Natural killer cell treated with Interleukin-12 subunit alpha and Interleukin-12 subunit beta and Interleukin-15 and Interleukin-18, amount 100 ng/mL, for 72 hours (primary cell): ENCODE measurements at regions not wholly inside any gene's neighbourhood (a gene's known extent, or its start where the extent isn't known, plus 50 kb on each side); places are given as distances from the start of the nearest gene placed in this dataset.

Experiments used
- ATAC-seq, 2 donors: fragments of 150-1000 bp; cut with Tn5 transposase in 1 of 2; sonication (Bioruptor Pico), chemical (Tn5 transposase) in 1 of 2; 2 replicates each; pipeline ENCODE4 v1.10.0; 2021
- DNase-seq: peaks from one replicate; pipeline ENCODE4 v3.0.0; 2022; ENCODE audit warnings: low spot score
- H3K27ac Mint-ChIP-seq, 2 donors: 1 replicate in 1 of 2; 2 replicates in 1 of 2; pipeline ENCODE4 v1.8.0; 2022; ENCODE audit warnings: mixed read lengths in 2 of 2, mild to moderate bottlenecking in 1 of 2, moderate library complexity in 1 of 2
- H3K27me3 Mint-ChIP-seq, 2 donors: 1 replicate in 1 of 2; 2 replicates in 1 of 2; pipeline ENCODE4 v1.8.0; 2022; ENCODE audit warnings: mixed read lengths in 2 of 2
- H3K36me3 Mint-ChIP-seq: one replicate; pipeline ENCODE4 v1.8.0; 2022; ENCODE audit warnings: mixed read lengths
- H3K4me1 Mint-ChIP-seq, 2 donors: 1 replicate in 1 of 2; 2 replicates in 1 of 2; pipeline ENCODE4 v1.8.0; 2022; ENCODE audit warnings: low read depth in 2 of 2, mixed read lengths in 2 of 2, mild to moderate bottlenecking in 1 of 2
- H3K4me3 Mint-ChIP-seq: one replicate; pipeline ENCODE4 v1.8.0; 2022; ENCODE audit warnings: mixed read lengths
- H3K9me3 Mint-ChIP-seq: 2 replicates; pipeline ENCODE4 v1.8.0; 2022; ENCODE audit warnings: mixed read lengths

DNA sequence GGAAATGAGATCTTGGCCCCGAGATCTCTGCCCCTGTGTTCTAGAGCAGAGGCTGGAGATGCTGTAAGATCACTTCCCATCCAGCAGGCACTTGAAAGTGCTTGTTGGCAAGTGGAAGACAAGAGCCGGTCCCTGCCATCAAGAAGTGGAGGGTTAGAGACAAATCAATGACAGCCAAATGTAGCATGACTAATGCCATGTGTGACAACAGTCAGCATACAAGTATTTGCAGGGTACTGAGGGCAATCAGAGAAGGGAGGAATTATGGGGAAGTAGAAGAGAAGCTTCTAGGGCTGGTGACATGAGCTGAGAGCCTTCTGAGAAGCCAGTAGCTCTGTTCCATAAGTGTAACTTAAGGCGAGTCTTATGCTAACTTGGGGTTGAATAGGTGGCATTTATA, 58.6 kb downstream of the TMEM17 start:
- Mint-ChIP-seq H3K9me3 (no peaks in the 10 kb centered on the region), H3K36me3 (no peaks in the 10 kb centered on the region), H3K27me3 (peaks cover 0 to 3% of the 10 kb centered on the region in 2 donors), H3K27ac (no peak overlapping the region), H3K4me3 (no peak overlapping the region), H3K4me1 (no peaks in the 10 kb centered on the region)
- DNase-seq (no peak), ATAC-seq (no peak)

DNA sequence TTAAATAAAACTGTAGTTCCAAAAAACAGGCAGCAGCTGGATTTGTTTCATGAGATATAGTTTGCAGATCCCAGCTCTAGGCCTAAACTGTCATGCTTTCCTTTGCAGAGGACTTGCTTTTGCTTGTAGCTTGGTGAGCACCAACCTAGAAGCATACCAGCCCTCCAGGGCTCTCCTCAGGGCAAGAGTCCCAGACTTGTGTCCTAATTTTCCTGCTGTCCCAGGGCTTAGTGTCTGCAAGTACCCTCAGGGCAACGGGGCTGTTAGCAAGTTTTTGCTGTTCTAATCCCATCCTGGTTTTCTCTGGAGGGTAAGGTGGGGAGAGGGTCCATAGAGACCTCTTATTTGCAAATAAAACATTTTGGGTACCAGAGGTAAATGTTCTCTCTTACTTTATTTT, 59.5 kb downstream of the TMEM17 start:
- no peak for DNase-seq
- H3K27ac Mint-ChIP-seq = no peak overlapping the region
- no peaks in the 10 kb centered on the region for H3K36me3 Mint-ChIP-seq
- H3K4me3 Mint-ChIP-seq = no peak overlapping the region
- H3K9me3 Mint-ChIP-seq = no peaks in the 10 kb centered on the region
- no peaks in the 10 kb centered on the region for H3K4me1 Mint-ChIP-seq
- ATAC-seq = no peak
- H3K27me3 Mint-ChIP-seq = peaks cover 0 to 3% of the 10 kb centered on the region in 2 donors

DNA sequence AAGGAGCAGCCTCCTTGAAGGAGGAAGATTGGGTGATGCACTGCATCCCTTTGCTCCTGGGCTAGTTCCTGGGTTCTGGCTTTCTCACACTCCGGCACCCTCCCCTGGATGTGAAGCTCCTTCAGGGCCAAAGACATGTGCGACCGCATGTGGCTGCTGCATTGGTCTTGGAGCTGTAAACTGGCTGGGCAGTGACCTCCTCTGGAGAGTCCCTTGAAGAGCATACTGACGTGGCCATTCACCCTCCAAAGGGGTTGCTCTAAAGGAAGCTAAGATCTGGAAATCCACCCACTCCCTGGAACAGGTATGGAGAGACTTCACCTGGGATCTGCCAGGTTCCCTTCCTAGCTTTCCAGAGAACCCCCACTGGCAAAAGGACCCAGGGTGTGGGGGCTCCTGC, 62.1 kb downstream of the TMEM17 start:
- Mint-ChIP-seq H3K9me3 (no peaks in the 10 kb centered on the region), H3K4me3 (no peak overlapping the region), H3K27me3 (peaks cover 0 to 3% of the 10 kb centered on the region in 2 donors), H3K36me3 (no peaks in the 10 kb centered on the region), H3K4me1 (no peaks in the 10 kb centered on the region), H3K27ac (no peak overlapping the region)
- DNase-seq (no peak), ATAC-seq (no peak)

DNA sequence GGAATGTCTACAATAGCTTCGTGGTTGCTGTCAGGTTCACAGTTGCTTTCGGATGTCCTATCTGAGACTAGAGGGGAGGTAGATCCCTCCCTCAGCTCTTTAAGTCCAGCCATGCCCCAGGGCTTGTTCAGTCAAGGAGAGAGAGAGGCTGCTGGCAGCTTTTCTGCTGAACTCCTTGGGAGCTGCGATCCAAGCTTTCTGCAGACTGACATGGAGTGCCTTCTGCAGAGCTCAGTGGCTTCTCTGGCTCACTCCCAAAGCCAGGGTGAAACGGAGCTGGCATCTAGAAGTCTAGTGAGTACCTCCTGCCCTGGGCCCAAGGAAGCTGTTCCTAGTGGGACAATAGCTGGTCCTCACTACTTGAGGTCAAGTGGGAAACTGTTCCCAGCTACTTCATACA, 62.5 kb downstream of the TMEM17 start:
- no peak for ATAC-seq

DNA sequence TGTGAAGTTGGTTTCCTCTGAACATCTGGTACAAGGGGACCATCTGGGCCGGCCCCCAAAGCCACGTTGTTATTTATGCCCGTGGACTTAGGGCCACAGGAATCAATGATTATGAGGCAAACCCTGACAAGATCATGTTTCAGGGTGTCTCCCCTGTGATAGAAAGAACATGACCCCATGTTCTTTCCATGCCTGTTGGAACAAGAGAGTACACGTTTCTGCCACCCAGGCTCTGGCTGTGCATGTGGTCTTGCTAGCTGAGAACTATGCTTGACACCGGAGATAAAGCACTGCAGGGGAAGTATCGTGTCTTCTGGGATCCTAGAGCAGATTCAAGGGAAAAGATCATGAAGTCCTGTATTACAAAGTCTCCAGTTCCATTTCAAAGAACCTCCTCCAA, 64.2 kb downstream of the TMEM17 start:
- ATAC-seq (no peak), DNase-seq (no peak)
- Mint-ChIP-seq H3K4me1 (no peaks in the 10 kb centered on the region), H3K27ac (no peak overlapping the region), H3K9me3 (no peaks in the 10 kb centered on the region), H3K27me3 (peaks cover 0 to 1% of the 10 kb centered on the region in 2 donors), H3K36me3 (no peaks in the 10 kb centered on the region), H3K4me3 (no peak overlapping the region)

More for the DNA sequence above, 62.5 kb downstream of the TMEM17 start:
- Mint-ChIP-seq H3K36me3 (no peaks in the 10 kb centered on the region), H3K27me3 (peaks cover 0 to 3% of the 10 kb centered on the region in 2 donors), H3K4me3 (no peak overlapping the region), H3K27ac (no peak overlapping the region), H3K4me1 (no peaks in the 10 kb centered on the region), H3K9me3 (no peaks in the 10 kb centered on the region)
- no peak for DNase-seq

DNA sequence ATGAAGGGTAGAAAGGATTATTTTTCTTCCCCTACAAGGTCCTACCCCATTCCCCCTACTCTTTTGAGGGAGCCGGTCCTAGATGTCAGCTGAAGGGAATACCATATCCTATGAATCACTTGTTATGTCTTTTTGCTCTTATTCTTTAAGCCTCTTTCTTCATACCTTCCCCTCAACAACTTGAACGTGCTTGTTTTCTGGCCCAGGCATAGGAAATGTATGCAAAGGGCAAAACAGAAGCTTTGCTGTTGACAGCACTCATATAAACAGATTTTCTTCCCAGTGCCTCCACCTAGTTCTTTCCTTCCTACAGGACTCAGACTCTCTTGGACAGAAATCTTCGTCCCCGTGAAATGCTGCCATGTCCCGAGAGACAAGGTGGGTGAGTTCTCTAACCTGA, 64.6 kb downstream of the TMEM17 start:
- H3K9me3 Mint-ChIP-seq = no peaks in the 10 kb centered on the region
- no peaks in the 10 kb centered on the region for H3K4me1 Mint-ChIP-seq
- no peak for ATAC-seq
- H3K27ac Mint-ChIP-seq = no peak overlapping the region
- no peaks in the 10 kb centered on the region for H3K27me3 Mint-ChIP-seq
- DNase-seq = no peak
- no peak overlapping the region for H3K4me3 Mint-ChIP-seq
- H3K36me3 Mint-ChIP-seq = no peaks in the 10 kb centered on the region

DNA sequence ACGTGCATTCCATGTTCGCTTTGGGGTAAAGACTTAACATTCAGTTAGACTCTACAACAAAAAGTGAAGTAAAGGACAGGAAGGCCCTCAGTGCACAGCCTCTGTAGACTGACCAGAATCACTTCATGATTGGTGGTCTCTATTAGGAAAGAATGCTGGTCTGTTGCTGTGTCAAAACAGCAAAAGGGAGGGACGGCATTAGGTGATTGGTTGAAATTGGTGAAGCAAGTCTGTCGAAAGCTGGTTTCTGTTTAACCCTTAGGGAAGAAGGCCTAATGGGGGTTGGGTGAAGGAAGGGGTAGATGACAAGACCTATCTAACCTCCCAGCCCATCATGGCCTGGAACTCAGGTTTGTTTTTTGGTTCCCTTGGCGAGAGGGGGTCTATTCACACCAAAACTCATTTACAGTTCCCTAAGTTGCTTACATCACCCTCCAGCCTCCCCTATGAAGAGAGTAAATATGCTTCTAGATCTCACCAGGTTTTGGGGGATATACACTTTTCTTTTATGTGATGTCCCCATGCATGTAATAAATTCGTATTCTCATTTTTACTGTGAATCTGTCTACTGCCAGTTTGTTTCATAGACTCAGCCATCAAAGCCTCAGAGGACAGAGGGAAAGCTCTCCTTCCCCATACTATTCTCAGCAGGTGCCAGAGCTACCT, 65.6 kb downstream of the TMEM17 start:
- Mint-ChIP-seq H3K27ac (no peak overlapping the region), H3K36me3 (no peaks in the 10 kb centered on the region), H3K4me3 (no peak overlapping the region), H3K27me3 (no peaks in the 10 kb centered on the region), H3K9me3 (no peaks in the 10 kb centered on the region), H3K4me1 (no peaks in the 10 kb centered on the region)
- no peak for ATAC-seq
- no peak for DNase-seq

DNA sequence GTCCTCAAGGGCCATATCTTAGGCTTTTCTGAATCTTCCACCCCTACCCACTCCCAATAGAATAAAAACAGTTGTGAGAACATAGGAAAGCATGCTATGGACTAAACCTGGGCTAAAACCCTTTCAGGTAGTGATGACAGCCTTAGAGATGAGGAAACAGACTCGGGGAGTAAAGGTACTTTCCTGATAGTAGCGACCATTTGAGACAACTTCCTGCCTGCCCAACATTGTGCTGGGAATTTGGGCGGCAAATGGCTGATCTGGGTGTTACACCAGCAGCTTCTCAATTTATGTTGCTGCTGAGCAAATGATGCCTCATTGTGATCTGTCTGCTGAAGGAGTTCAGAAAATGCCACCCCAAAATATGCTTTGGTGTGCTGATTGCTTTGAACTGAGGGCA, 66.6 kb downstream of the TMEM17 start:
- no peak for ATAC-seq
- Mint-ChIP-seq H3K9me3 (no peaks in the 10 kb centered on the region), H3K4me3 (no peak overlapping the region), H3K36me3 (no peaks in the 10 kb centered on the region), H3K27ac (no peak overlapping the region), H3K27me3 (no peaks in the 10 kb centered on the region), H3K4me1 (no peaks in the 10 kb centered on the region)
- DNase-seq = no peak

DNA sequence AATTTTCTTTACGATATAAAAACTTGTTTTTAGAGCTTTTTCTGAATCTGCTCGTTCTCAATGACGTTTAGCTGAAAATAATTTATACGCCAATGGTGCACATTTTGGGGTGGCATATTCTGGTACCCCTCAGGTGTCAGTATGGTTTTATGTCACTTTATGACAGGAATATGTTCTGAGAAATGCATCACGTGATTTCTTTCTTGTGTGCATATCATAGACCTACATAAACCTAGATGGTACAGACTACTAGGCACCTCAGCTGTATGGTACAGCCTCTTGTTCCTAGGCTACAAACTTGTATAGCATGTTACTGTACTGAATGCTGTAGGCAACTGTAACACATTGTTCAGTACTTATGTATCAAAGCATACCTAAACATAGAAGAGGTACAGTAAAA, 68.2 kb downstream of the TMEM17 start:
- Mint-ChIP-seq H3K4me1 (no peaks in the 10 kb centered on the region), H3K9me3 (no peaks in the 10 kb centered on the region), H3K27ac (no peak overlapping the region), H3K4me3 (no peak overlapping the region), H3K27me3 (no peaks in the 10 kb centered on the region), H3K36me3 (no peaks in the 10 kb centered on the region)
- DNase-seq (no peak), ATAC-seq (no peak)

DNA sequence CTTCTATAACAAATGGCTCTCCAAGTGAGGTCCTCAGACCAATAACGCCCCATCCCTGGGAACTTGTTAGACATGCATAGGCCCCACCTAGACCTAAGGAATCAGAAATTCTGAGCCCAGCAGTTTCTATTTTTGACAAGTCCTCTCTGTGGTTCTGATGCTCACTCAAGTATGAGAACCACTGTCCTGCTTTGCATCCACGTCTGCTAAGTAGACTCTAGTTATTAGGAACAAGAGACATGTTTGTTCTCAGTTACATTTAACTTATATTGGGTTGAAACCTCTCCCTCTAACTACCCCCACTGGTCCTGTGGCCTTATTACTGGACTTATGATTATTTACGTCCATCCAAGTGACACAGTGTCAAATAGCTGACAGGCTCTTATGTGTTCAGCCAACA, 70.3 kb downstream of the TMEM17 start:
- H3K4me3 Mint-ChIP-seq = no peak overlapping the region
- no peaks in the 10 kb centered on the region for H3K27me3 Mint-ChIP-seq
- ATAC-seq (no peak), DNase-seq (no peak)
- H3K4me1 Mint-ChIP-seq = no peaks in the 10 kb centered on the region
- no peak overlapping the region for H3K27ac Mint-ChIP-seq
- no peaks in the 10 kb centered on the region for H3K36me3 Mint-ChIP-seq
- H3K9me3 Mint-ChIP-seq = no peaks in the 10 kb centered on the region

DNA sequence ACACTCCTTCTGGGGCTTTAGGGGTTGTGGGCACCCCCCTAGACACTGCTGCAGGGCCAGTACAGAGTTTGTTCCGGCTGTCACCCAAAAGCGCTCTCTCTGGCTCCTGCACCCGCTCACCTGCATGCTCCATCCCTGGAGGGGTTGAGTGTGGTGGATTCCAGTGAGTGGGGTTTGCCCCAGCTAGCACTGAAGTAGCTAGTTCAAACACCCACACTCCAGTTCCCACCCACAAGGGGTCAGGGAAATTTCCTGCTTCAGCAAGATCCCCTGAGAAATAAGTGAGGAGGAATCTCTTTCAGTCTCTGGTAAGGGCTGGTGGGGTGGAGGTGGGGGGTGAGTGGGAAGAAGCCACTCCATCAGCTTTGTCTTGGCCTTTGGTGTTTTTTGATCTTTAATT, 73.6 kb downstream of the TMEM17 start:
- H3K9me3 Mint-ChIP-seq = no peaks in the 10 kb centered on the region
- no peak for ATAC-seq
- H3K27ac Mint-ChIP-seq = no peak overlapping the region
- DNase-seq = no peak
- no peak overlapping the region for H3K4me3 Mint-ChIP-seq
- no peaks in the 10 kb centered on the region for H3K36me3 Mint-ChIP-seq
- no peaks in the 10 kb centered on the region for H3K27me3 Mint-ChIP-seq
- H3K4me1 Mint-ChIP-seq = no peaks in the 10 kb centered on the region

DNA sequence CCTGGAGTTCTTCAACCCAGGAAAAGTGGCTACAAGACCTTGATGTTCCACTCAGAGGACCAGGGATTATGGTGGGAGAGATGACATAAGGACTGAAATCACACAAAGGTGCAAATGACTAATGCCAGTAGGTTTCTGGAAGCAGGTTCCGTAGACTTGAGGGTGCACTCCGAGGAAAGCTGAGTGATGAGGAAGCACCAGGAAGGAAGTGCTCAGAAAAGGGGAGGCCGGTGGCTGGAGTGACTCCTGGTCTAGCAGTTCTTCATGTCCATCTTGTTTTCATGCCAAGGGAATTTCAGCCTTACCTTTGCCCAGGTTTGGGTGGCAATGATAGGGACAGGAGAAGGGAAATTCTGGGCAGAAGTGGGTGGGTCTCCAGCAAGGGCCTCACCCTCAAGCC, 74.5 kb downstream of the TMEM17 start:
- no peaks in the 10 kb centered on the region for H3K4me1 Mint-ChIP-seq
- H3K27me3 Mint-ChIP-seq = no peaks in the 10 kb centered on the region
- H3K9me3 Mint-ChIP-seq = no peaks in the 10 kb centered on the region
- ATAC-seq (no peak), DNase-seq (no peak)
- H3K4me3 Mint-ChIP-seq = no peak overlapping the region
- H3K36me3 Mint-ChIP-seq = no peaks in the 10 kb centered on the region
- no peak overlapping the region for H3K27ac Mint-ChIP-seq

DNA sequence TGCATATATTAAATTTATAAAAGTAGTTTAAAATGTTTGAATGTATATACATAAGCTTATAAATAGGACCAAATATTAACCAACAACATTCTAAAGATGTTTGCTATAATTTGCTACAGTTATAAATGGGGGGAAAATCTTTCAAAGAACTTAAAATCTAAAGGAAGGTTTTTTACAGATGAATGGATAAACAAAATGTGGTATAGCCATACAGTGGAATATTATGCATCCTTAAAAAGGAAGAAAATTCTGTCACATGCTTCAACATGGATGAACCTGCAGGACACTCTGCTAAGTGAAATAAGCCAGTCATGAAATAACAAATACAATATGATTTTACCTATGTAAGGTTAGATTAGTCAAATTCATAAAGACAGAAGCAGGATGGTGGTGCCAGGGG, 75.8 kb downstream of the TMEM17 start:
- Mint-ChIP-seq H3K4me1 (no peaks in the 10 kb centered on the region), H3K9me3 (no peaks in the 10 kb centered on the region), H3K27ac (no peak overlapping the region), H3K27me3 (no peaks in the 10 kb centered on the region), H3K36me3 (no peaks in the 10 kb centered on the region), H3K4me3 (no peak overlapping the region)
- ATAC-seq (no peak), DNase-seq (no peak)

DNA sequence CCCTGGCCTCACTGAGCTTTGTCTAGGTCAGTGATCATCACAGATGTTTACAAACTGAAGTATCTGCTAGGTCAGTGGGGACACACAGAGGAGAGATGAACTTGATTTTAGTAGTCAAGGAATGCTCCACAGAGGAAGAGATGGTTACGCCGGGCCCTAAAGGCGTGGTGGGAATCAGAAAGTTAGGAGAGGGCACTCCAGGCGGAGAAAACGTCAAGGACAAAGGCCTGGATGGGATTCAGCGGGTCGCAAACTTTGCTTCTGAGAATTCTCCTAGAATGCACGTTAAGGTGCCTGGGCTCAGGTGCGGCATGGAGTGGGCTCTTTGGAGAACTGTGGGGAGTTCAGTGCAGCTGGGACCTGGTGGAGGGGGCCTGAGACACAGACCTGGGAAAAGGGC, 78.8 kb downstream of the TMEM17 start:
- H3K27ac Mint-ChIP-seq = no peak overlapping the region
- no peaks in the 10 kb centered on the region for H3K27me3 Mint-ChIP-seq
- no peaks in the 10 kb centered on the region for H3K9me3 Mint-ChIP-seq
- DNase-seq (no peak), ATAC-seq (no peak)
- H3K36me3 Mint-ChIP-seq = no peaks in the 10 kb centered on the region
- H3K4me1 Mint-ChIP-seq = no peaks in the 10 kb centered on the region
- H3K4me3 Mint-ChIP-seq = no peak overlapping the region

DNA sequence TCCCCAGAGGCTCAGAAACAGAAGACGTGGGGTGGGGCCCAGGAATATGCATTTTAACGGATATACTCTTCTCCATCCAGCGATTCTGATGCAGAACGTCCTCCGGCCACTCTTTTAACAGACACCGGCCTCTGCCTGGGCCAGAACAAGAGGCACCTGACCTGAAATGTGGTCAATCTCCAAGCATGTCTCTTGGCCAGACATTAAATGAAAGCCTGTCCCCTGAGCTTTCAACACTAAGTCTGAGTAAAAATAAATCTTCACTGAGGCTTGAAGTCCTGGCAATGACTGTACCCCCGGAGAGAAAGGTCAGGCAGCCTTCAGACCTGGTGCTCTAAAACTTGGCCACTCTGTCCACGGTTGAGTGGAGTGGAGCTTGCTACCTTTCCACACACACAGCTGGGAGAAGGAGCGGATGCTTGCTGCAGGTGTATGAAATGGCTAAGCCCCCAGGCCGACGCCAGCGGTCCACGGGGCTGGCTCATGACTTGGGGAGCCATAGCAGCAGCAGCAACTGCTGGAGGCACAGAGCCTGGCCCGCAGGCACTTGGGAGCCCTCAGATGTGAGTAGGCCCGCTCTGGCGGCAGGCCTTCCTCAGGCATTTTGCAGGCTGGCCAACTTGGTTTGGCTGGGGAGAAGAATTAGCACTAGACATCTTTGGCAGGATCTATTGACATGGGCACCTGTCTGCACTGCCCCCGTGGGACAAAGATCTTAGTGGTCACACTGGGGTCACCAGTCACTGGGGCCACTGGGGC, 79.7 kb downstream of the TMEM17 start:
- no peak for DNase-seq
- Mint-ChIP-seq H3K27ac (no peak overlapping the region), H3K4me1 (no peaks in the 10 kb centered on the region)

More for the DNA sequence above, 79.7 kb downstream of the TMEM17 start:
- H3K9me3 Mint-ChIP-seq = no peaks in the 10 kb centered on the region
- H3K4me3 Mint-ChIP-seq = no peak overlapping the region
- ATAC-seq = no peak
- no peaks in the 10 kb centered on the region for H3K36me3 Mint-ChIP-seq
- no peaks in the 10 kb centered on the region for H3K27me3 Mint-ChIP-seq
